ENCODE measurements at regions not wholly inside any gene's neighbourhood (a gene's known extent, or its start where the extent isn't known, plus 50 kb on each side); places are given as distances from the start of the nearest gene placed in this dataset.
A peak's percentile ranks its signal among the peaks of the same experiment; 100 is the strongest.

DNA sequence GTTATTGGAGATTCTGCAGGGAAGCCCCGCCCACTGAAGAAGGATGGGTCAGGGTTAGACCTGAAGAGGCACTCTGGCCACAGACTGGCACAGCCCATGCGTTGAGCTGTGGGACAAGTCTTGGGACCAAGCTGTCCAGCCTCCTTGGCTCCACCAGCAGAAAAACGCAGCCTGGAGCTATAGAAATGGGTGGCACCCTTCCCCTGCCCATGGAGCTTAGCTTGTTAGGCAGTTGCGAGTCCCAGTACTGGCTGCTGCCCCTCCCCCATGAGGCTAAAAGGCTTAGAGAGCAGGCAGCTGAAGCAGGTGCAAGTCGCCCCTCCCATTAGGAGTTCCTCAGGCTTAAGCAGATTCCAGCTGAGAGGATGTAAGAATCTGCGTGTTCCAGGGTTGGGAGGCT, 1124.0 kb upstream of the TMEM132C start:
- Mint-ChIP-seq H3K4me3 (no peak overlapping the region), H3K27ac (no peak overlapping the region), H3K36me3 (ENCODE audit: low read depth) (peaks cover 2% of the 10 kb centered on the region), H3K9me3 (peaks cover 11% of the 10 kb centered on the region), H3K4me1 (ENCODE audit: low read depth) (peaks cover 3% of the 10 kb centered on the region), H3K27me3 (peaks cover 8% of the 10 kb centered on the region)
- CTCF ChIA-PET = no interaction called here
- POLR2A ChIA-PET = no interaction called here
- no peak for ATAC-seq
- no peak for DNase-seq
- TF ChIP-seq, protein P1, sequence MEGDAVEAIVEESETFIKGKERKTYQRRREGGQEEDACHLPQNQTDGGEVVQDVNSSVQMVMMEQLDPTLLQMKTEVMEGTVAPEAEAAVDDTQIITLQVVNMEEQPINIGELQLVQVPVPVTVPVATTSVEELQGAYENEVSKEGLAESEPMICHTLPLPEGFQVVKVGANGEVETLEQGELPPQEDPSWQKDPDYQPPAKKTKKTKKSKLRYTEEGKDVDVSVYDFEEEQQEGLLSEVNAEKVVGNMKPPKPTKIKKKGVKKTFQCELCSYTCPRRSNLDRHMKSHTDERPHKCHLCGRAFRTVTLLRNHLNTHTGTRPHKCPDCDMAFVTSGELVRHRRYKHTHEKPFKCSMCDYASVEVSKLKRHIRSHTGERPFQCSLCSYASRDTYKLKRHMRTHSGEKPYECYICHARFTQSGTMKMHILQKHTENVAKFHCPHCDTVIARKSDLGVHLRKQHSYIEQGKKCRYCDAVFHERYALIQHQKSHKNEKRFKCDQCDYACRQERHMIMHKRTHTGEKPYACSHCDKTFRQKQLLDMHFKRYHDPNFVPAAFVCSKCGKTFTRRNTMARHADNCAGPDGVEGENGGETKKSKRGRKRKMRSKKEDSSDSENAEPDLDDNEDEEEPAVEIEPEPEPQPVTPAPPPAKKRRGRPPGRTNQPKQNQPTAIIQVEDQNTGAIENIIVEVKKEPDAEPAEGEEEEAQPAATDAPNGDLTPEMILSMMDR (IDR thresholded peaks at IDR 0.05) = no peak
- intact Hi-C loops (cut with micrococcal nuclease) = no loop called here

DNA sequence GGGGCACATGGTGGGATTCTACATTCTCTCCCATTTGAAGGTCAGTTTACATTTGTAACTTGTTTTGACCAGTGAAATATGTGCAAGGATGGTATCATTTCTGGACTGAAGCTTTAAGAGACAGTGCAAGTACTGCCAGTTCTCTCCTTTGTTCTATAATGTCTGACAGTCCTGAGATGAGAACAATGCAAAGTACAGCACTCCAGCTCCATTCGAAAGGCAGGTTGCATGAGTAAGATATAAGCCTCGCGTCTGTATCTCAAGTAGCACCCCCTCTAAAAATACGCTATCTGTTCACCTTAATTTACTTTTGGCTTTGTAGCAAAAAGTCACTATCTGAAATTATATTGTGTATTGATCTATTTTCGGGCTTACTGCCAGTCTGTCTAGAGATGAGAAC, 1122.2 kb upstream of the TMEM132C start:
- DNase-seq = no peak
- H3K4me3 Mint-ChIP-seq = no peak overlapping the region
- intact Hi-C loops (cut with micrococcal nuclease) = no loop called here
- H3K4me1 Mint-ChIP-seq (ENCODE audit: low read depth) = peaks cover 3% of the 10 kb centered on the region
- POLR2A ChIA-PET = no interaction called here
- ATAC-seq = no peak
- CTCF ChIA-PET = no interaction called here
- peaks cover 2% of the 10 kb centered on the region for H3K36me3 Mint-ChIP-seq (ENCODE audit: low read depth)
- peaks cover 8% of the 10 kb centered on the region for H3K9me3 Mint-ChIP-seq
- TF ChIP-seq, protein P1 (IDR thresholded peaks at IDR 0.05) = no peak
- H3K27me3 Mint-ChIP-seq = peaks cover 8% of the 10 kb centered on the region
- no peak overlapping the region for H3K27ac Mint-ChIP-seq

DNA sequence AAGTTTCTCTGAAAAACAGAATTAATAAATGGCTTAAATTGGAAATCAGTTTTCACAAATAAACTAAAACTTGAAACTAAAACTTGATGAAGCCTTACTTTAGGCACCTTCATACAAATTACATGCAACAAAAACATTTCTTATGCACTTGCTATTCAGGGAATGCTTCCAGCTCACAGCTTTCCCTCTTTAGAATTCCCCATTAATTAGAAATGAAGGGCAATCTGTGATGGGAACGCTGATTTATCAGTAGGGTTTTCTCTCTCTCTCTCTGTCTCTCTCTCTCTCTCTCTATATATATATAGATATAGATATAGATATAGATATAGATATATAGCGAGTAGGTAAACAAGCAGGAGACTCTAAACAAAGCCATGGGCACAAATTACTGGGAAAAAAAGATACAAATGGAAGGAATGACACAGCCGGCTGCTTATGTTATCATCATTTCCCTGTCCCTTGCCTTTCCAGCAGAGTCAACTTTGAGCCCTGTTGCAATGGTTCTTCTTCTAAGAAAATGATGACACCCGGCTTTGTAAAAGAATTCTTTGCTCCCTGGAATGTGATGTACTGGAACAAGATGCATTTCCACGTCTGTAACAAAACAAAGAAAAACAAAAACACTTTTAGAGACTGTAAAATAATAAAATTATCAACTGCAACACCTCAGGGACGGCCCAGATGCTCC, 1121.6 kb upstream of the TMEM132C start:
- no peak overlapping the region for H3K27ac Mint-ChIP-seq
- H3K4me1 Mint-ChIP-seq (ENCODE audit: low read depth) = peaks cover 3% of the 10 kb centered on the region
- H3K4me3 Mint-ChIP-seq = peak overlapping the region; percentile 72
- peaks cover 2% of the 10 kb centered on the region for H3K36me3 Mint-ChIP-seq (ENCODE audit: low read depth)
- DNase-seq (no peak), ATAC-seq (no peak)
- intact Hi-C loops (cut with micrococcal nuclease) = no loop called here
- peaks cover 8% of the 10 kb centered on the region for H3K9me3 Mint-ChIP-seq
- peaks cover 8% of the 10 kb centered on the region for H3K27me3 Mint-ChIP-seq
- CTCF ChIA-PET = no interaction called here
- TF ChIP-seq, protein P1 (IDR thresholded peaks at IDR 0.05) = no peak
- POLR2A ChIA-PET = no interaction called here

DNA sequence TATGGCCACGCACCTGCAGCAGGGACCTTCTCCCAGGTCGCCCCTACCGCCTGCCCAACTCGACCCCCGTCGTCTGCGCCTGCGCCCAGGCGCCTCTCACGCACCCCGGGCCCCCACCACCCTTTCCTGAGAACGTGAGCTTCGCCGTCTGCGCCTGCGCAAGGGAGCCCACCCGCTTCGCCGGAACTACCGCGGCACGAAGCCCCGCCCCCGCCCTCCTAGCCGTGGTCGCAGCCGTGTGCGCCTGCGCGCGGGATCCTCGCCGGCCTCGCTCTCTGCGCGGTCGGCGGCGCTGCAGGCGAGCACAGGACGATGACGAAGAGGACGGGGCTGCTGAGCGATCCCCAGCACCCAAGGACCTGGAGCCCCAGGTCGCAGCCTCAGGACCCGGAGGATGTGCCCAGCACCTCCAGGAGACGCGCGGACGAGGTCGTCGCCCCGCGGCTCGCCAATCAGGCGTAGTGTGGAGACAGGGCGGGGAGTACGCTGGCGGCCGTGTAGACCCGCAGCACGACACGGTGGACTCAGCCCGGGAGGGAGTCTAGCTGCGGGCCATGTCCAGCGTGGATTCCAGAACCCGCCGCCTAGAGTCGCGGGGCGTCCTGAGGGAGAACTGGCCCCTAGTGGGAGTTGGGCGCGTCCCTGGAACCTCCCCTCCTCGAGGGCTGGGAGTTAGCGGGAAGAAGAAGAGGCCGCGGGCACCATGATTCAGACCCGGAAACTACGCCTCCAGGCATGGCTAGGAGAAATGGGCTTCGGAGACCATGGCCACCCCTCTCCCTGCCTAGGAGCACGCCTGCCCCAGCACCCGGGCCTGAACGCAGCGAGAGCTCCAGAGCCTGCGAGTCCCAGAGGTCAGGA, 1120.8 kb upstream of the TMEM132C start:
- intact Hi-C loops (cut with micrococcal nuclease) = no loop called here
- peak; percentile 95 for ATAC-seq
- POLR2A ChIA-PET = no interaction called here
- Mint-ChIP-seq H3K27ac (peak overlapping the region; percentile 57), H3K4me3 (peak overlapping the region; percentile 72), H3K9me3 (peaks cover 8% of the 10 kb centered on the region), H3K4me1 (ENCODE audit: low read depth) (peaks cover 3% of the 10 kb centered on the region), H3K27me3 (peaks cover 8% of the 10 kb centered on the region), H3K36me3 (ENCODE audit: low read depth) (peaks cover 2% of the 10 kb centered on the region)
- peak; percentile 72 for DNase-seq
- CTCF ChIA-PET = no interaction called here
- TF ChIP-seq, protein P1 (IDR thresholded peaks at IDR 0.05) = no peak
